ENCODE measurements at regions not wholly inside any gene's neighbourhood (a gene's known extent, or its start where the extent isn't known, plus 50 kb on each side); places are given as distances from the start of the nearest gene placed in this dataset.
"Not testable (repeated sequence)": the region's sequence is repeated elsewhere in the genome, so short reads cannot be mapped to it uniquely, and the experiment has no call there.

DNA sequence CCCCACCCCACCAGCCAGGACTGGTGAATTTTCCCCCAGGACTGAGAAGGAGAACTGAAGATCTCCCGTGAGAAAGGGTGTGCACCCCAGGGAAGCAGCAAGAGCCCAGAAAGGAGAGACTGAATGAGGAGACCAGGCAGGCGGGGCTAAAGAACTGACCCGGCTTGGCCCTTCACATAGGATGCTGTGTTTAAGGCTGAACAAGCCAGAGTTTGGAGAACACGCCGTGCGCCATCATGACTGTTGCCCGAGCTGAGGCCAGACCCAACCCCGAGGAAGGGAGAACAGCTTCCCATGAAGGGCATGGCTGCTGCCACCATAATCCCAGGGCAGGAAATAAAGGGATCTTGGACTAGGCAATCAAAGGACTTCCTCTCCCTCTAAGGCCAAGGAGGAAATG is 104.7 kb upstream of the SRSF6 start:
- Histone ChIP-seq H4K20me1 (ENCODE audit: insufficient read depth) (no peaks in the 10 kb centered on the region), H3K79me2 (replicated peaks; ENCODE audit: insufficient read depth, low read length) (no peaks in the 10 kb centered on the region), H3K4me3 (ENCODE audit: low read length) (no peak overlapping the region), H2AFZ (ENCODE audit: low read depth, low read length) (no peak overlapping the region), H3K9ac (ENCODE audit: low read length) (no peak overlapping the region), H3F3A (ENCODE audit: insufficient read depth, low read length, poor library complexity, severe bottlenecking) (no peaks in the 10 kb centered on the region), H3K36me3 (ENCODE audit: insufficient read depth, low read length) (no peaks in the 10 kb centered on the region), H3K27me3 (ENCODE audit: insufficient read depth, low read depth, low read length) (no peaks in the 10 kb centered on the region), H3K27ac (ENCODE audit: low read length) (no peak overlapping the region), H3K9me3 (ENCODE audit: low read length) (no peaks in the 10 kb centered on the region), H3K9me2 (ENCODE audit: insufficient read depth, low read length) (no peaks in the 10 kb centered on the region), H3K4me2 (ENCODE audit: low read length) (no peak overlapping the region)
- no peak for TF ChIP-seq REST (IDR thresholded peaks at IDR 0.05; ENCODE audit: borderline replicate concordance)
- TF ChIP-seq CTCF (IDR thresholded peaks at IDR 0.05; ENCODE audit: poor library complexity, severe bottlenecking) = no peak
- TF ChIP-seq POLR2AphosphoS5 (IDR thresholded peaks at IDR 0.05) = no peak
- TF ChIP-seq EZH2 (IDR thresholded peaks at IDR 0.05; ENCODE audit: borderline replicate concordance, insufficient read depth, low read length, poor library complexity, severe bottlenecking) = no peak
- TF ChIP-seq RAD21 (conservative IDR thresholded peaks at IDR 0.05) = no peak
- no peak for TF ChIP-seq SMC3 (conservative IDR thresholded peaks at IDR 0.05; ENCODE audit: poor library complexity)
- TF ChIP-seq MXI1 (conservative IDR thresholded peaks at IDR 0.05; ENCODE audit: poor library complexity, severe bottlenecking) = no peak
- TF ChIP-seq EP300 (conservative IDR thresholded peaks at IDR 0.05; ENCODE audit: poor library complexity, severe bottlenecking) = no peak
- no peak for TF ChIP-seq TAF1 (IDR thresholded peaks at IDR 0.05; ENCODE audit: low read depth)

GRCh38 chr20:43350694-43351093 is 107.0 kb upstream of the SRSF6 start:
- H3K4me3 ChIP-seq (ENCODE audit: low read length); H4K20me1 ChIP-seq (ENCODE audit: insufficient read depth); H3K27ac ChIP-seq (ENCODE audit: low read length); H3K79me2 ChIP-seq (replicated peaks; ENCODE audit: insufficient read depth, low read length); H3K4me2 ChIP-seq (ENCODE audit: low read length); H3K36me3 ChIP-seq (ENCODE audit: insufficient read depth, low read length); H3K27me3 ChIP-seq (ENCODE audit: insufficient read depth, low read depth, low read length); H3K9me2 ChIP-seq (ENCODE audit: insufficient read depth, low read length); H2AFZ ChIP-seq (ENCODE audit: low read depth, low read length); H3K9ac ChIP-seq (ENCODE audit: low read length); H3K9me3 ChIP-seq (ENCODE audit: low read length); H3F3A ChIP-seq (ENCODE audit: insufficient read depth, low read length, poor library complexity, severe bottlenecking): not testable (repeated sequence)

- no peaks in the 10 kb centered on the region for H3K27me3 ChIP-seq (ENCODE audit: insufficient read depth, low read depth, low read length)
Measured at GRCh38 chr20:43349841-43350240, 107.9 kb upstream of the SRSF6 start.

More at GRCh38 chr20:43349841-43350240, 107.9 kb upstream of the SRSF6 start:
- TF ChIP-seq REST (IDR thresholded peaks at IDR 0.05; ENCODE audit: borderline replicate concordance) (no peak), SMC3 (conservative IDR thresholded peaks at IDR 0.05; ENCODE audit: poor library complexity) (no peak), EZH2 (IDR thresholded peaks at IDR 0.05; ENCODE audit: borderline replicate concordance, insufficient read depth, low read length, poor library complexity, severe bottlenecking) (no peak), RAD21 (conservative IDR thresholded peaks at IDR 0.05) (no peak), TAF1 (IDR thresholded peaks at IDR 0.05; ENCODE audit: low read depth) (no peak), EP300 (conservative IDR thresholded peaks at IDR 0.05; ENCODE audit: poor library complexity, severe bottlenecking) (no peak), CTCF (IDR thresholded peaks at IDR 0.05; ENCODE audit: poor library complexity, severe bottlenecking) (no peak), POLR2AphosphoS5 (IDR thresholded peaks at IDR 0.05) (no peak), MXI1 (conservative IDR thresholded peaks at IDR 0.05; ENCODE audit: poor library complexity, severe bottlenecking) (no peak)
- Histone ChIP-seq H3K79me2 (replicated peaks; ENCODE audit: insufficient read depth, low read length) (no peaks in the 10 kb centered on the region), H3K9me2 (ENCODE audit: insufficient read depth, low read length) (no peaks in the 10 kb centered on the region), H3K27ac (ENCODE audit: low read length) (no peak overlapping the region), H3F3A (ENCODE audit: insufficient read depth, low read length, poor library complexity, severe bottlenecking) (no peaks in the 10 kb centered on the region), H4K20me1 (ENCODE audit: insufficient read depth) (no peaks in the 10 kb centered on the region), H3K4me2 (ENCODE audit: low read length) (no peak overlapping the region), H2AFZ (ENCODE audit: low read depth, low read length) (no peak overlapping the region), H3K36me3 (ENCODE audit: insufficient read depth, low read length) (no peaks in the 10 kb centered on the region), H3K9me3 (ENCODE audit: low read length) (no peaks in the 10 kb centered on the region), H3K9ac (ENCODE audit: low read length) (no peak overlapping the region), H3K4me3 (ENCODE audit: low read length) (no peak overlapping the region)

All from neural cell (in vitro differentiated cells).